ENCODE measurements at regions not wholly inside any gene's neighbourhood (a gene's known extent, or its start where the extent isn't known, plus 50 kb on each side); places are given as distances from the start of the nearest gene placed in this dataset.

DNA sequence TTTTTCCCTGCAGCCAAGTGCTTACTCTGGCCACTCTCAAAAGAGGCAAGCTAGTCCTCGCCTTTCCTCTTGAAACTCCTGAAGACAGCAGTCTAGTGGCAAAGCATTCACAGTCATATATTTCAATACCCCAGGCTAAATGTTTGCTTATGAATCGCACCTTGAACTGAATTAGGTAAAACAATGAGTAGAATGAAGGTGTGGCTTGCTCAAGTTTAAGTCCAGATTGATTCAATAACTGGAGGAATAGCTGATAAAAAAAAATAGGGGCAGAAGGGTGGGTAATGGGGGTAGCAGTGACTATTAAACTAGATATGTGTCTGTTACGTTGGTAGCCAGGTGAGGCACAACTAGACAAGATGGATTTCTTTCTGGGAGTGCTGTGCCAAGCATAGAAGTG, 88.2 kb upstream of the EPB41L3 start:
- no peak for TF ChIP-seq CTCF (IDR thresholded peaks at IDR 0.05; ENCODE audit: low read depth, low read length)
- no peak overlapping the region for H3K4me3 ChIP-seq (replicated peaks in 1 of 2; ENCODE audit: low read depth in 2 of 2, low read length in 2 of 2)
- no peak for DNase-seq (ENCODE audit: low read depth in 2 of 2)

DNA sequence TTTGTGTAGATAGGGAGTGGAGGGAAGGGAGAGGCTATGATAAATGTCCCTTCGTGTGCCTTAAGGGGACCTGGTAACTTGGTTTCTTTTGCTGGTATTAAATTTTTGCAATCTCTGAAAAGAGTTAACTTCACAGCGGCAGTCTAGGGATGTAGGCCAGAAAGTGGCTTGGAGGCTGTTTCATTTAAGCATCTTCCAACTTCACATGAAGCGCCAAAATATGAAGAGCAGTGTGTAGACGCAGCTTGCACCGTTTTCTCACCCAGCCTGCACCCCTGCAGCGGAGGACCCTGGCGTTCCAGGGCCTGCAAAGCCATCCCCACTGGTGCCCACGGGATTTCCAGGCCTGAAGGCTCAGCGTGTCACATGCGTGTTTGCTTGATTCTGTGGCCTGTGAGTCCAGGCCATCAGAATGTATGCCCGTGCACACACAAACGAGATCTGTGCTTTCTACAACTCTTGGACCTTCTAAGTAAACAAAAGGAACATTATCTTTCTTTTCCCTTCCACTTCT, 87.2 kb upstream of the EPB41L3 start:
- no peak for DNase-seq (ENCODE audit: low read depth in 2 of 2)
- TF ChIP-seq CTCF (IDR thresholded peaks at IDR 0.05; ENCODE audit: low read depth, low read length), result no peak
- no peak overlapping the region for H3K4me3 ChIP-seq (replicated peaks in 1 of 2; ENCODE audit: low read depth in 2 of 2, low read length in 2 of 2)

DNA sequence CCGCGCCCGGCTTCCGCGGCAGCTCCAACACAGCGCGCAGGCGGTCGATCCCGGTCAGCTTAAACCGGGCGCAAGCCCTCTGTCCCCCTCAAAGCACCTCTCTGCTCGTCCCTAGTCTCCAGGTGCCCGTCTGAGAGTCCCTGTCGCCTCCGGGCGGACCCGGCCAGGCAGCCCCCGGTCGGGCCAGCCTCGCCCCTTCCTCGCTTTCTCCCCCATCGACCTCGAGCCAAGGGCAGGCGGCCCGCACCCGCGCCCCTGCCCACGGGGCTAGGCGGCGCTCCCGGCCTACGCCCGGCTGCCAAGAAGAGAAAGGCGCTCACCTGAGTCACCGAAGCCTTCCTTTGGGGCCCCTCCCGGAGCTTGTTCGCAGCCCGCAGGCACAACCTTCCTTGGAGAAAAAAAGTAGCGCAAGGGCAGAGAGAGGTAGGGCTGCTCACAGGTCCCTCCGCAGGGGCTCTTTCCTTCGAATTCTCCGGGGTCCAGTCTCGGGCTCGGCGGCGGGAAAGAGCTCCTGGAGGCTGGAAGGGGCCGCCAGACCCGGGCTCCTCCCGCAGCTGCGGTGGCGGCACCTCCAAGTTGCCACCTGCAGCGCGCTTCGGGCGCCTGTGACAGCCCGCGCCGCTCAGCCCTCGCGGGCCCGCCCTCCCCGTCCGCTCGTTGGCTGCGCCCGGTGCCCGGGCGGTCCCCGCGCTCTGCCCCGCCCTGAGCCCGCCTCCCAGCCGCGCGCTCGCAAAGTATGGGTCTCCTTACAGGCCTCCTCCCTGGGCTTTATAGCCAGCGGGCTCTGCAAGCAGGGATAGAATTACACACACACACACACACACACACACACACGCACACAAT, 86.5 kb upstream of the EPB41L3 start:
- no peak for TF ChIP-seq CTCF (IDR thresholded peaks at IDR 0.05; ENCODE audit: low read depth, low read length)
- peak; percentile 37 to 69 for DNase-seq (ENCODE audit: low read depth in 2 of 2)
- H3K4me3 ChIP-seq (replicated peaks in 1 of 2; ENCODE audit: low read depth in 2 of 2, low read length in 2 of 2), result peak overlapping the region; percentile 57 to 62

GRCh38 chr18:5628512-5629255, 84.9 kb upstream of the EPB41L3 start:
- DNase-seq (ENCODE audit: low read depth in 2 of 2), result peak; percentile 31 to 45
- TF ChIP-seq CTCF (IDR thresholded peaks at IDR 0.05; ENCODE audit: low read depth, low read length), result no peak
- H3K4me3 ChIP-seq (replicated peaks in 1 of 2; ENCODE audit: low read depth in 2 of 2, low read length in 2 of 2), result peak overlapping the region; percentile 57 to 62

DNA sequence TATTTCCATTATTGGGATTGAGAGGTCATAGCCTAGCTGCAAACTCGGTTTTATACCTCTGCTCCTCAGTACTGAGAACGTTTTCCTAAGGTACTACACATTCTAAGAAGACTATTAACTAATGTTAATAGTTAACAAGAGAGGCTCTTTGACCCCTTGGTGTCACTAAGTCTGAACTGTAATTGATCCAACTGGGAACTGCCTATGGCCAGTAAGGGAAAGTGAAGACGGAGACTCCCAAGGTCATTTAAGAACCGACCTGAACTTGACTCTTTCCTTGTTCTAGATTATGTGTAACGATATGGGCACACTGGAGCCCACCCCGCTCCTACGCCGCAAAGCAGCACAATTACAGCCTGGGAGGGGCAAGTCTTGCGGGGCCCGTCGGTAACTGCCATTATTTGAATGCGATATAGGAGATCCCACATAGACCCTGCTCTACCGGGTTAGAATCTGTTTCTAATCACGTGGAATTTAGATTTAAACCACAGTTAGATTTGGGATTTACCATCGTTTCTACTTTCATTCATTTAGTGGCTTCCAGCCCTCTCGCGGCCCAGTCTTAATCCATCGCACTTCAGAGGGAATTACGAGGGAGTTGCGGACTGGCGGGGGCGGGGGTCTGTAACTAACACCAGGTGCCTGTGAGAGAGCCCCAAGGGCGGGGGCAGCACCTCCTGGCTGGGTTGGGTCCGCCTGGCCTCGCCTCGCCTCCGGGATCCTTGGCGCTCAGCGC, 84.1 kb upstream of the EPB41L3 start:
- H3K4me3 ChIP-seq (replicated peaks in 1 of 2; ENCODE audit: low read depth in 2 of 2, low read length in 2 of 2), result peak overlapping the region; percentile 57 to 62
- DNase-seq (ENCODE audit: low read depth in 2 of 2), result no peak
- no peak for TF ChIP-seq CTCF (IDR thresholded peaks at IDR 0.05; ENCODE audit: low read depth, low read length)

DNA sequence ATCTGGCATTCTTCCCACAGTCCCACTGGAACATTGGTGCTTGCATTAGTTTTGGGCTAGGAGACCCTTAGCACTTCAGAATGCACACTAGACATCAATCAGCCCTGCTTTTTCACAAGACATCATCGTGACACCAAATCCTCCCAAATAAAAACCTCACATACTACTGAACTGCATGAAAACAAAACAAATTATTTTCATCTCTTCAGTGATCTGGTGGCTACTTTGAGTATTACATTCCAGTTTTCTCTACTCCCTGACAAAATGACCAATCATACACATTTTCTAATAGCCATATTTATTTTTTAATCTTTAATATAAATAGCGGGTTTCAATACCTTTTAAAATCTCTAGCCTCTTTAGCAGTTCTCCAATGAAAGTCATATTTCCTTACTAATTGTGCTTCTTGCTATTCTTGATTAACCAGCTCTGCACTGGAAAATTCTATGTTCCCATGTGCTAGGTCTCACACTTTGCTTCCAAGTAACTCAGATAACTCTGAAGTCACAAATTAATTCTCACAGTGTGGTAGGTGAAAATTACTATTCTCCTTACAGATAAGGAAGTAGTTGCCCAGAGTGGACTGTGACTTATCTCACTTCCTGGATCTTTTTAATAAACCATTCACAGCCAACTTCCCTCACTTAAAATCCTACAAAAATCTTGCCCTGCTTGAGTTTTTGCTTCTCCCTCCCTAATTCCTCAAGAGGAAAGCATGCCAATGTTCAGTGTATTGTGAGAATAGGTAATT, 82.5 kb upstream of the EPB41L3 start:
- H3K4me3 ChIP-seq (replicated peaks in 1 of 2; ENCODE audit: low read depth in 2 of 2, low read length in 2 of 2), result no peak overlapping the region
- no peak for TF ChIP-seq CTCF (IDR thresholded peaks at IDR 0.05; ENCODE audit: low read depth, low read length)
- no peak for DNase-seq (ENCODE audit: low read depth in 2 of 2)

Data from cardiac fibroblast (primary cell).